ENCODE measurements at regions not wholly inside any gene's neighbourhood (a gene's known extent, or its start where the extent isn't known, plus 50 kb on each side); places are given as distances from the start of the nearest gene placed in this dataset.

DNA sequence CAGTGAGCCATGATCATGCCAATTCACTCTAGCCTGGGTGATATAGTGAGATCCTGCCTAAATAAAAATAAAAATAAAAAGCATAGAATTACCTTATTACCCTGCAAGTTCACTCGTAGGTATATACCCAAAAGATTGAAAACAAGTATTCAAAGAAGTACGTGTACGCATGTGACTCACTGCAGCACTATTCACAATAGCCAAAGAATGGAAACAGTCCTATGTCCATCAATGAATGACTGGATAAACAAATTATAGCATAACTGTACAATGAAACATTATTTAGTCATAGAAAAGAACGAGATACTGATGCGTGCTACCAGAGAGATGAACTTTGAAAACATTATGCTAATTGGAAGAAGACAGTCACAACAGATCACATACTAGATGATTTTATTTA is 204.6 kb upstream of the DIAPH2 start:
- BruUV-seq (replicated peaks) = no TSS peak
- in situ Hi-C loops (cut with HindIII; ENCODE audit: low pct_unique_long_range_greater_than_20kb, low sequenced_read_pairs) (no loop called here), intact Hi-C loops (cut with micrococcal nuclease; ENCODE audit: unreplicated experiment) (no loop called here)
- DNase-seq (ENCODE audit: low read depth, low spot score) = no peak
- no peak overlapping the region for H3K27ac ChIP-seq (ENCODE audit: low read length)
- H3K4me1 ChIP-seq (ENCODE audit: control insufficient read depth, insufficient read depth, low read length) = no peaks in the 10 kb centered on the region
- no peak overlapping the region for H3K4me3 ChIP-seq (ENCODE audit: low read depth in 2 of 2, low read length in 2 of 2)
- H3K27me3 ChIP-seq (ENCODE audit: control insufficient read depth, insufficient read depth, low read length) = no peaks in the 10 kb centered on the region
- POLR2A ChIA-PET = no interaction called here
- no peak for ATAC-seq
- H3K9me3 ChIP-seq (ENCODE audit: control insufficient read depth, insufficient read depth, low read depth, low read length) = no peaks in the 10 kb centered on the region
- no peak for TF ChIP-seq POLR2AphosphoS5 (IDR thresholded peaks at IDR 0.05; ENCODE audit: low read depth, low read length)
- TF ChIP-seq TCF7L2 (IDR thresholded peaks at IDR 0.05; ENCODE audit: low read depth, low read length) = no peak
- TF ChIP-seq, protein P1, sequence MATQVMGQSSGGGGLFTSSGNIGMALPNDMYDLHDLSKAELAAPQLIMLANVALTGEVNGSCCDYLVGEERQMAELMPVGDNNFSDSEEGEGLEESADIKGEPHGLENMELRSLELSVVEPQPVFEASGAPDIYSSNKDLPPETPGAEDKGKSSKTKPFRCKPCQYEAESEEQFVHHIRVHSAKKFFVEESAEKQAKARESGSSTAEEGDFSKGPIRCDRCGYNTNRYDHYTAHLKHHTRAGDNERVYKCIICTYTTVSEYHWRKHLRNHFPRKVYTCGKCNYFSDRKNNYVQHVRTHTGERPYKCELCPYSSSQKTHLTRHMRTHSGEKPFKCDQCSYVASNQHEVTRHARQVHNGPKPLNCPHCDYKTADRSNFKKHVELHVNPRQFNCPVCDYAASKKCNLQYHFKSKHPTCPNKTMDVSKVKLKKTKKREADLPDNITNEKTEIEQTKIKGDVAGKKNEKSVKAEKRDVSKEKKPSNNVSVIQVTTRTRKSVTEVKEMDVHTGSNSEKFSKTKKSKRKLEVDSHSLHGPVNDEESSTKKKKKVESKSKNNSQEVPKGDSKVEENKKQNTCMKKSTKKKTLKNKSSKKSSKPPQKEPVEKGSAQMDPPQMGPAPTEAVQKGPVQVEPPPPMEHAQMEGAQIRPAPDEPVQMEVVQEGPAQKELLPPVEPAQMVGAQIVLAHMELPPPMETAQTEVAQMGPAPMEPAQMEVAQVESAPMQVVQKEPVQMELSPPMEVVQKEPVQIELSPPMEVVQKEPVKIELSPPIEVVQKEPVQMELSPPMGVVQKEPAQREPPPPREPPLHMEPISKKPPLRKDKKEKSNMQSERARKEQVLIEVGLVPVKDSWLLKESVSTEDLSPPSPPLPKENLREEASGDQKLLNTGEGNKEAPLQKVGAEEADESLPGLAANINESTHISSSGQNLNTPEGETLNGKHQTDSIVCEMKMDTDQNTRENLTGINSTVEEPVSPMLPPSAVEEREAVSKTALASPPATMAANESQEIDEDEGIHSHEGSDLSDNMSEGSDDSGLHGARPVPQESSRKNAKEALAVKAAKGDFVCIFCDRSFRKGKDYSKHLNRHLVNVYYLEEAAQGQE (IDR thresholded peaks at IDR 0.05; ENCODE audit: insufficient read depth in 1 of 2, low read depth in 2 of 2, low read length in 1 of 2) = no peak
- TF ChIP-seq, protein P2, sequence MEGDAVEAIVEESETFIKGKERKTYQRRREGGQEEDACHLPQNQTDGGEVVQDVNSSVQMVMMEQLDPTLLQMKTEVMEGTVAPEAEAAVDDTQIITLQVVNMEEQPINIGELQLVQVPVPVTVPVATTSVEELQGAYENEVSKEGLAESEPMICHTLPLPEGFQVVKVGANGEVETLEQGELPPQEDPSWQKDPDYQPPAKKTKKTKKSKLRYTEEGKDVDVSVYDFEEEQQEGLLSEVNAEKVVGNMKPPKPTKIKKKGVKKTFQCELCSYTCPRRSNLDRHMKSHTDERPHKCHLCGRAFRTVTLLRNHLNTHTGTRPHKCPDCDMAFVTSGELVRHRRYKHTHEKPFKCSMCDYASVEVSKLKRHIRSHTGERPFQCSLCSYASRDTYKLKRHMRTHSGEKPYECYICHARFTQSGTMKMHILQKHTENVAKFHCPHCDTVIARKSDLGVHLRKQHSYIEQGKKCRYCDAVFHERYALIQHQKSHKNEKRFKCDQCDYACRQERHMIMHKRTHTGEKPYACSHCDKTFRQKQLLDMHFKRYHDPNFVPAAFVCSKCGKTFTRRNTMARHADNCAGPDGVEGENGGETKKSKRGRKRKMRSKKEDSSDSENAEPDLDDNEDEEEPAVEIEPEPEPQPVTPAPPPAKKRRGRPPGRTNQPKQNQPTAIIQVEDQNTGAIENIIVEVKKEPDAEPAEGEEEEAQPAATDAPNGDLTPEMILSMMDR (IDR thresholded peaks at IDR 0.05) = no peak
- no peak for TF ChIP-seq SIN3A (IDR thresholded peaks at IDR 0.05; ENCODE audit: borderline replicate concordance, insufficient read depth, low read depth, low read length)
- H3K36me3 ChIP-seq (ENCODE audit: control insufficient read depth, insufficient read depth, low read length) = no peaks in the 10 kb centered on the region
- CTCF ChIA-PET = no interaction called here

DNA sequence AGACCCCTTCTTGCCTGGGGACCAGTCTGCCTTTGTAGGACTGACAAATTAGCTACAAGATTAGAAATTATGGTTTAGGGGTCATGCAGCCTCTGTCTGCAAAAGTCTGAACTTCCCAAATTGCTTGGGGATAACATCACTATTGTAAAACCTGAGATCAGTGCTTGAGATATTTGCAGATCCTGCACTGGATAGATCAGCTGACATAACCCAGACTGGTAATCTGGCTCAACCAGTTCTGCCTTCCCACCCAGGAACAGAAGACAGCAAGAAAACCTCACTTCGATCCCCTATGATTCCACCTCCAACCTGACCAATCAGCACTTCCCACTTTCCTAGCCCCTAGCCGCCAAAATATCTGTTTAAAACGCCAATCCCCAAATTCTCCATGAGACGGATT is 202.8 kb upstream of the DIAPH2 start:
- intact Hi-C loops (cut with micrococcal nuclease; ENCODE audit: unreplicated experiment) = no loop called here
- in situ Hi-C loops (cut with HindIII; ENCODE audit: low pct_unique_long_range_greater_than_20kb, low sequenced_read_pairs) = no loop called here
- no peak for TF ChIP-seq TCF7L2 (IDR thresholded peaks at IDR 0.05; ENCODE audit: low read depth, low read length)
- TF ChIP-seq SIN3A (IDR thresholded peaks at IDR 0.05; ENCODE audit: borderline replicate concordance, insufficient read depth, low read depth, low read length) = no peak
- TF ChIP-seq, protein P2 (IDR thresholded peaks at IDR 0.05) = no peak
- no peak for TF ChIP-seq POLR2AphosphoS5 (IDR thresholded peaks at IDR 0.05; ENCODE audit: low read depth, low read length)
- TF ChIP-seq, protein P1 (IDR thresholded peaks at IDR 0.05; ENCODE audit: insufficient read depth in 1 of 2, low read depth in 2 of 2, low read length in 1 of 2) = no peak
- BruUV-seq (replicated peaks) = no TSS peak
- H3K27me3 ChIP-seq (ENCODE audit: control insufficient read depth, insufficient read depth, low read length) = no peaks in the 10 kb centered on the region
- H3K4me3 ChIP-seq (ENCODE audit: low read depth in 2 of 2, low read length in 2 of 2) = no peak overlapping the region
- DNase-seq (ENCODE audit: low read depth, low spot score) (no peak), ATAC-seq (no peak)
- no peaks in the 10 kb centered on the region for H3K9me3 ChIP-seq (ENCODE audit: control insufficient read depth, insufficient read depth, low read depth, low read length)
- CTCF ChIA-PET = no interaction called here
- H3K36me3 ChIP-seq (ENCODE audit: control insufficient read depth, insufficient read depth, low read length) = no peaks in the 10 kb centered on the region
- H3K4me1 ChIP-seq (ENCODE audit: control insufficient read depth, insufficient read depth, low read length) = no peaks in the 10 kb centered on the region
- POLR2A ChIA-PET = no interaction called here
- H3K27ac ChIP-seq (ENCODE audit: low read length) = no peak overlapping the region

Measured in Panc1 (cell line).